SK-N-SH (cell line): ENCODE measurements at regions not wholly inside any gene's neighbourhood (a gene's known extent, or its start where the extent isn't known, plus 50 kb on each side); places are given as distances from the start of the nearest gene placed in this dataset.
A peak's percentile ranks its signal among the peaks of the same experiment; 100 is the strongest.

Experiments used
- CTCF ChIA-PET: fragments of 300-600, 350-600 bp; formaldehyde crosslinking; extraction: SDS; loops from one replicate; lab custom pipeline; 2021; lab: Yijun Ruan, JAX
- POLR2A ChIA-PET: fragments of 350-600 bp; sonication (Branson Sonifier 250); formaldehyde crosslinking; extraction: SDS; loops from one replicate; lab custom pipeline; 2020; ENCODE audit warnings: antibody characterized with exemption, inconsistent platforms; lab: Yijun Ruan, JAX
- DNase-seq: peaks from one replicate; pipeline ENCODE4 v3.0.0; 2012
- H2AFZ ChIP-seq: fragments of 200-600 bp; sonication (generic); 2 replicates; pipeline ENCODE4 v1.8.1; 2016; ENCODE audit warnings: antibody characterized with exemption, mild to moderate bottlenecking, low read depth
- H3F3A ChIP-seq: fragments of 200-600 bp; sonication (generic); replicated peaks from 2 replicates; pipeline ENCODE3; 2016; ENCODE audit warnings: antibody characterized with exemption, mild to moderate bottlenecking; ENCODE audit not compliant: insufficient read depth
- H3K27ac ChIP-seq, 2 experiments: fragments of 200-500 bp in 1 of 2; fragments of 200-600 bp in 1 of 2; sonication (Bioruptor generic) in 1 of 2; sonication (generic), shearing (Covaris generic) in 1 of 2; 2 replicates each; pipeline versions ENCODE4 v1.5.1 to v1.6.1; 2014 to 2016; ENCODE audit warnings: low read depth in 2 of 2, inconsistent platforms in 1 of 2, low read length in 1 of 2, mild to moderate bottlenecking in 1 of 2, mixed read lengths in 1 of 2
- H3K27me3 ChIP-seq: fragments of 200-600 bp; sonication (generic), shearing (Covaris generic); 2 replicates; pipeline ENCODE4 v1.6.1; 2016; ENCODE audit warnings: mixed run types; ENCODE audit not compliant: insufficient read depth
- H3K36me3 ChIP-seq, 2 experiments: fragments of 200-500 bp in 1 of 2; fragments of 200-600 bp in 1 of 2; sonication (Bioruptor generic) in 1 of 2; sonication (generic) in 1 of 2; replicated peaks in 1 of 2; 2 replicates each; pipeline versions ENCODE3 to v1.5.1; 2014 to 2016; ENCODE audit warnings: low read length in 1 of 2, mild to moderate bottlenecking in 1 of 2; ENCODE audit not compliant: insufficient read depth in 2 of 2, control insufficient read depth in 1 of 2
- H3K4me1 ChIP-seq, 2 experiments: fragments of 200-500 bp in 1 of 2; fragments of 200-600 bp in 1 of 2; sonication (Bioruptor generic) in 1 of 2; sonication (generic), shearing (Covaris generic) in 1 of 2; 2 replicates each; pipeline versions ENCODE4 v1.5.1 to v1.6.1; 2014 to 2016; ENCODE audit warnings: low read depth in 1 of 2, low read length in 1 of 2, mixed run types in 1 of 2; ENCODE audit not compliant: insufficient read depth in 2 of 2, control insufficient read depth in 1 of 2
- H3K4me2 ChIP-seq: fragments of 200-600 bp; sonication (generic), shearing (Covaris generic); 2 replicates; pipeline ENCODE4 v1.6.1; 2017; ENCODE audit warnings: mixed run types
- H3K4me3 ChIP-seq, 2 experiments: fragments of 200-500 bp in 1 of 2; fragments of 200-600 bp in 1 of 2; sonication (Bioruptor generic) in 1 of 2; sonication (generic), shearing (Covaris generic) in 1 of 2; 2 replicates each; pipeline versions ENCODE4 v1.5.1 to v1.8.1; 2014 to 2016; ENCODE audit warnings: low read depth in 2 of 2, inconsistent platforms in 1 of 2, low read length in 1 of 2, mild to moderate bottlenecking in 1 of 2, mixed read lengths in 1 of 2, moderate library complexity in 1 of 2
- H3K79me2 ChIP-seq: fragments of 200-600 bp; sonication (generic); 2 replicates; pipeline ENCODE4 v1.8.1; 2017; ENCODE audit warnings: mild to moderate bottlenecking; ENCODE audit not compliant: insufficient read depth
- H3K9ac ChIP-seq: fragments of 200-600 bp; sonication (generic); 2 replicates; pipeline ENCODE4 v1.6.1; 2017; ENCODE audit warnings: mixed run types
- H3K9me2 ChIP-seq: fragments of 200-600 bp; sonication (generic); 2 replicates; pipeline ENCODE4 v1.6.1; 2017; ENCODE audit warnings: mixed run types
- H3K9me3 ChIP-seq: fragments of 200-600 bp; sonication (generic); 2 replicates; pipeline ENCODE4 v1.6.1; 2017; ENCODE audit warnings: mixed run types, mild to moderate bottlenecking, moderate library complexity
- H4K20me1 ChIP-seq: fragments of 200-600 bp; sonication (generic); 2 replicates; pipeline ENCODE4 v1.6.1; 2017; ENCODE audit warnings: mild to moderate bottlenecking, mixed run types; ENCODE audit not compliant: insufficient read depth
- CHD2 ChIP-seq: fragments of 150-350 bp; IDR thresholded peaks from 2 replicates; pipeline ENCODE4 v1.6.1; 2018; ENCODE audit warnings: low read length; ENCODE audit not compliant: partially characterized antibody
- GATA2 ChIP-seq: sonication (generic); formaldehyde crosslinking; IDR thresholded peaks from 2 replicates; pipeline ENCODE4 v1.5.0; 2020; ENCODE audit warnings: mild to moderate bottlenecking, missing genetic modification reagents
- MEF2A ChIP-seq: IDR thresholded peaks from 2 replicates; pipeline ENCODE4 v1.4.0; 2012; ENCODE audit warnings: low read depth, borderline replicate concordance
- MXI1 ChIP-seq: IDR thresholded peaks from 2 replicates; pipeline ENCODE4 v1.6.1; 2012; ENCODE audit warnings: mild to moderate bottlenecking, low read depth, low read length, improper control_type of control experiment
- NFIC ChIP-seq: IDR thresholded peaks from 2 replicates; pipeline ENCODE4 v1.4.0; 2012; ENCODE audit warnings: borderline replicate concordance
- RAD21 ChIP-seq: IDR thresholded peaks from 2 replicates; pipeline ENCODE4 v1.6.1; 2012; ENCODE audit warnings: mild to moderate bottlenecking, low read length
- RFX5 ChIP-seq: IDR thresholded peaks from 2 replicates; pipeline ENCODE4 v1.6.1; 2012; ENCODE audit warnings: mild to moderate bottlenecking, improper control_type of control experiment, low read length
- SMC3 ChIP-seq: IDR thresholded peaks from 2 replicates; pipeline ENCODE4 v1.6.1; 2012; ENCODE audit warnings: low read depth, low read length, improper control_type of control experiment
- TCF12 ChIP-seq: IDR thresholded peaks from 2 replicates; pipeline ENCODE4 v1.4.0; 2012
- YY1 ChIP-seq: IDR thresholded peaks from 2 replicates; pipeline ENCODE4 v1.4.0; 2012; ENCODE audit warnings: low read depth, mild to moderate bottlenecking
- WGBS: methylation state at CpG from one replicate; pipeline ENCODE4 v1.1.6; 2017; ENCODE audit warnings: low lambda C conversion rate; 5-methylcytosine and 5-hydroxymethylcytosine counted together
- TF ChIP-seq, protein P1 (sequence below): fragments of 200-600 bp; sonication (generic); IDR thresholded peaks from 2 replicates; pipeline ENCODE4 v1.6.1; 2017; ENCODE audit warnings: antibody characterized with exemption, mild to moderate bottlenecking, moderate library complexity
- TF ChIP-seq, protein P2 (sequence below): IDR thresholded peaks from 2 replicates; pipeline ENCODE4 v1.4.0; 2012; ENCODE audit warnings: low read depth, borderline replicate concordance

DNA sequence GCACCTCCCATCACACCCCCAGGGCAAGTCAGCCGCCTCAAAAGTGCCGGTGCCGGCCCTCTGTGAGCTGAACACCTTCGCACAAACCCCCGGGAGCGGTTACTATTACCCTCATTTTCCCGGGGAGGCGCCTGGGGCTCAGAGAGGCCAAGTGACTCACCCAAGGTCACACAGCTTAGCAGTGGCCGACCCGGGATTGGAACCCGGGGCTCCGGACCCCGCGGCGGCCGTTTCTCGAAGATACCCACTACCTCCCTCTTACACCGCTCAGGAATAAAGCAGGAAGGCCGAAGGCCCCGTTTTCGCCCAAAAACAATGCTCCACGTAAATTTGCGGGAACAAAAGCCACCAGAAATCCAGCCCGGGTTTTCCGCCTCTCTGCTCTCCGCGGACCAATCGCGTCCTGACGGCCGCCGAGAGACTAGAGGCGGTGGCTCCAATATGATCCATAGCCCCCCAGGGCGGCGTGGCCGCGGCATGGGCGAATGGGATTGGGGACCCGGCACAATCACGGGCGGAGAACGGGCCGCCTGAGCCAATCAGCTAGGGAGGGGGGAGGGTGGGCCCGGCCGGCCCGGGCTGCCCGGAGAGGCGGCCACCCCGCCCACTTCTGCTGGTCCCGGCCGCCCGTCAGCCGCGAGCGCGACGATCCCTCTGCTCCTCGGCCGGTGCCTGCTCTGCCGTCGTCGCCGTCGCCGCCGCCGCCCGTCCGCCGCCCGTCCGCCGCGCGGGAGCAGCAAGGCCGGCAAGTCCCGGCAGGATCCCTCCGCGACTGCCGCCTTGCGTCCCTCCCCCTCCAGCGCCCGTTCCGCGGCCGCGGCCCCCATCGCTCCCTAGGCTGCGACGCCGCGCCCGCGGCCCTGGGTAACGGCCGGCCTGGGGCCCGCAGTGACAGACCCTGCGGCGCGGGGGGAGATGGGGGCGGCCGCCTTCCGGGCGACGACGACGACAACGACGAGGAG lies 177.0 kb downstream of the OR4M2 start:
- no peaks in the 10 kb centered on the region for H3F3A ChIP-seq
- peak overlapping the region in 1 of 2 experiments; percentile 47; a peak in 1 of 4 replicates for H3K27ac ChIP-seq
- H3K27me3 ChIP-seq, result no peaks in the 10 kb centered on the region
- TF ChIP-seq YY1 (no peak), CHD2 (peak; percentile 8), RFX5 (peak; percentile 42; the same call in 1 of the 2 replicates), MXI1 (0 out of 2 replicates have a peak, but pooled peaks have one; percentile 38)
- POLR2A ChIA-PET, result interaction anchor here (1.7 kb wide), 1 partner anchor 33 kb away, joined by 4 read pairs; no protein-coding TSS in a partner anchor
- peak overlapping the region; percentile 59; the same call in 1 of the 2 replicates for H3K4me2 ChIP-seq
- CTCF ChIA-PET, result no interaction called here
- H4K20me1 ChIP-seq, result 0 out of 2 replicates have a peak, but pooled peaks cover 3% of the 10 kb centered on the region
- H3K9me3 ChIP-seq, result no peaks in the 10 kb centered on the region
- 36% methylated on average over 56 of the region's 109 CpGs for WGBS
- no peaks in the 10 kb centered on the region for H3K79me2 ChIP-seq
- H3K9ac ChIP-seq, result no peak overlapping the region; the same call in 1 of the 2 replicates
- peak overlapping the region; percentile 47 to 53; a peak in 3 of 4 replicates for H3K4me3 ChIP-seq
- H3K4me1 ChIP-seq, result peaks cover 0 to 13% of the 10 kb centered on the region in 2 experiments; a peak in 1 of 4 replicates
- no peaks in the 10 kb centered on the region for H3K36me3 ChIP-seq
- peak; percentile 90 for DNase-seq
- peak overlapping the region; percentile 79; the same call in 1 of the 2 replicates for H2AFZ ChIP-seq
- H3K9me2 ChIP-seq, result no peaks in the 10 kb centered on the region

DNA sequence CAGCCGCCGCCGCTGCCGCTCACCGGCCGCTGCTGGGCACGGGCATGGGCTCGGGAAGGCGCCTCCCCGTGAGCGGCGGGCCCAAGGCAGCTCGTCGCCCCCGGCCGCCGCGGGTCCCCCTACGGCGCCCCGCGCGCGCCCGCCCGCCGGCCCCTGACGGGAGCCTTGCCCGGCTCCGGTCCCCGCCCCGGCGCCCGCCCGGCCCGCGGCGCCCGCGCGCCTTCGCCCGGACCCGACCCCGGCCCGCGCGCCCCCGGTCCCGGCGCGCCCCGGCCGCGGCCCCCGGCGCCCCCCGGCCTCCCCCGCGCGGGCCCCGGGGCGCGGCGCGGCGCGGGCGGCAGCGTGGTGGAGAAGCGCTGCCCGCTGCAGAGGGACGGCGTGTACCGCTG lies 177.7 kb downstream of the OR4M2 start:
- Histone ChIP-seq H3K9me2 (no peaks in the 10 kb centered on the region), H2AFZ (no peak overlapping the region), H3K79me2 (no peaks in the 10 kb centered on the region), H3K4me2 (no peak overlapping the region), H3F3A (no peaks in the 10 kb centered on the region), H3K27me3 (no peaks in the 10 kb centered on the region), H3K4me3 (peak overlapping the region in 1 of 2 experiments; percentile 53; a peak in 2 of 4 replicates), H4K20me1 (0 out of 2 replicates have a peak, but pooled peaks cover 3% of the 10 kb centered on the region), H3K9ac (no peak overlapping the region; the same call in 1 of the 2 replicates), H3K4me1 (peaks cover 0 to 13% of the 10 kb centered on the region in 2 experiments; a peak in 1 of 4 replicates), H3K9me3 (no peaks in the 10 kb centered on the region), H3K27ac (no peak overlapping the region; a peak in 1 of 4 replicates), H3K36me3 (no peaks in the 10 kb centered on the region)
- 56% methylated on average over 3 of the region's 75 CpGs for WGBS
- ChIA-PET CTCF (no interaction called here), POLR2A (interaction anchor here (1.7 kb wide), 1 partner anchor 34 kb away, joined by 4 read pairs; no protein-coding TSS in a partner anchor)
- no peak for DNase-seq
- TF ChIP-seq MEF2A, result no peak
- no peak for TF ChIP-seq MXI1
- TF ChIP-seq TCF12, result no peak
- TF ChIP-seq SMC3, result no peak
- TF ChIP-seq, protein P1, sequence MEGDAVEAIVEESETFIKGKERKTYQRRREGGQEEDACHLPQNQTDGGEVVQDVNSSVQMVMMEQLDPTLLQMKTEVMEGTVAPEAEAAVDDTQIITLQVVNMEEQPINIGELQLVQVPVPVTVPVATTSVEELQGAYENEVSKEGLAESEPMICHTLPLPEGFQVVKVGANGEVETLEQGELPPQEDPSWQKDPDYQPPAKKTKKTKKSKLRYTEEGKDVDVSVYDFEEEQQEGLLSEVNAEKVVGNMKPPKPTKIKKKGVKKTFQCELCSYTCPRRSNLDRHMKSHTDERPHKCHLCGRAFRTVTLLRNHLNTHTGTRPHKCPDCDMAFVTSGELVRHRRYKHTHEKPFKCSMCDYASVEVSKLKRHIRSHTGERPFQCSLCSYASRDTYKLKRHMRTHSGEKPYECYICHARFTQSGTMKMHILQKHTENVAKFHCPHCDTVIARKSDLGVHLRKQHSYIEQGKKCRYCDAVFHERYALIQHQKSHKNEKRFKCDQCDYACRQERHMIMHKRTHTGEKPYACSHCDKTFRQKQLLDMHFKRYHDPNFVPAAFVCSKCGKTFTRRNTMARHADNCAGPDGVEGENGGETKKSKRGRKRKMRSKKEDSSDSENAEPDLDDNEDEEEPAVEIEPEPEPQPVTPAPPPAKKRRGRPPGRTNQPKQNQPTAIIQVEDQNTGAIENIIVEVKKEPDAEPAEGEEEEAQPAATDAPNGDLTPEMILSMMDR, result no peak
- TF ChIP-seq, protein P2, sequence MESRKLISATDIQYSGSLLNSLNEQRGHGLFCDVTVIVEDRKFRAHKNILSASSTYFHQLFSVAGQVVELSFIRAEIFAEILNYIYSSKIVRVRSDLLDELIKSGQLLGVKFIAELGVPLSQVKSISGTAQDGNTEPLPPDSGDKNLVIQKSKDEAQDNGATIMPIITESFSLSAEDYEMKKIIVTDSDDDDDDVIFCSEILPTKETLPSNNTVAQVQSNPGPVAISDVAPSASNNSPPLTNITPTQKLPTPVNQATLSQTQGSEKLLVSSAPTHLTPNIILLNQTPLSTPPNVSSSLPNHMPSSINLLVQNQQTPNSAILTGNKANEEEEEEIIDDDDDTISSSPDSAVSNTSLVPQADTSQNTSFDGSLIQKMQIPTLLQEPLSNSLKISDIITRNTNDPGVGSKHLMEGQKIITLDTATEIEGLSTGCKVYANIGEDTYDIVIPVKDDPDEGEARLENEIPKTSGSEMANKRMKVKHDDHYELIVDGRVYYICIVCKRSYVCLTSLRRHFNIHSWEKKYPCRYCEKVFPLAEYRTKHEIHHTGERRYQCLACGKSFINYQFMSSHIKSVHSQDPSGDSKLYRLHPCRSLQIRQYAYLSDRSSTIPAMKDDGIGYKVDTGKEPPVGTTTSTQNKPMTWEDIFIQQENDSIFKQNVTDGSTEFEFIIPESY, result no peak
- no peak for TF ChIP-seq RAD21
- TF ChIP-seq GATA2 (CRISPR knock-in tag), result no peak
- TF ChIP-seq NFIC, result no peak
- no peak for TF ChIP-seq RFX5
